ENCODE measurements at regions not wholly inside any gene's neighbourhood (a gene's known extent, or its start where the extent isn't known, plus 50 kb on each side); places are given as distances from the start of the nearest gene placed in this dataset.

DNA sequence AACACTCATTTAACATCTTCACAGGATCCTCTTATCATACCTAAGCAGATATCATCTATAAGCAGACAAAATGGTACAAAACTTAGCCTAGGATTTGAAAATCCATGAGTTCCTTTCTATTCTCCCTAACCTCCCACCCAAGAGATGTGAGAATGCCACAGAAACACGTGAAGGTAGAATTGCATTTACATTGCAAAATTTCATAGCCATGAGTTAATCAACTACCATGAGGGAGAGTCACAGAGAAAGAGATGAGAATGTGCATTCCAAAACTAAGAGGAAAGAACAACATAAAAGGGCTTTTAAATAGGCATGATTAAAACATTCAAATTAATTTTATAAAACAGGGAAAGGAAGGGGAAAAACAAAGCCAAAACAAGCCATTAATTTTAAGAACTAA is 806.2 kb downstream of the NTRK3 start:
- no peak overlapping the region for H3K4me3 ChIP-seq (ENCODE audit: low read depth, low read length)
- DNase-seq (ENCODE audit: low read depth) = no peak

DNA sequence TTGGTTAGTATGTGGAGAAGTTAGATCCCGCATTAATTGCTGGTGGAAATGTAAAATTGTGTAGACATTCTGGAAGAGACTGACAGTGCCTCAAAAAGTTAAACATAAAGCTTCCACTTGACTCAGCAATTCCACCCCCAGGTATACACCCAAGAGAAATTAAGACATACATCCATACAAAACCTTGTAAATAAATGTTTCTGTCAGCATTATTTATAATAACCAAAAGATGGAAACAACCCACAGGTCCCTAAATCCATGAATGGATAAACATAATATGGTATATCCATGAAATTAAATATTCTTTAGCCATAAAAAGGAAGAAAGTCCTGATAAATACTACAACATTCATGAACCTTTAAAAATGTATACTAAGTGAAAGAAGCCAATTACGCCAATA is 817.4 kb downstream of the NTRK3 start:
- no peak overlapping the region for H3K4me3 ChIP-seq (ENCODE audit: low read depth, low read length)
- DNase-seq (ENCODE audit: low read depth) = no peak

DNA sequence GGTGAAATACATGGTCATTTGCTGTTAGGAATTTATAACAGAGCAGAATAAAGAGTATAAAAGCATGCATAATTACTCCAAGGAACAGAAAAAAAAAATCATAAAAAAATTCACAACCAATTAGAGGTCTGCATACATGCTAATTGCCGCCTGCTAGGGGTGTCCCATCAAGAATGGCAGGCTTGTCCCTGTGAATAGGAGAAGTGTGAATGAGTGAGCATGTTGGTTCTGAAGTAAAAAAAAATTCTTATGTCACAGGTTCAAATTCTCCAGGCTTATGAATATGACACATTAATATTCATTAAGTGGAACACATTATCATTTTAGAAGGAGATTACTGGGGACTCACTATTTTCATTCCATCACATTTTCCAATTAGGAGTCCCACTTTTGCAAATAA is 822.7 kb downstream of the NTRK3 start:
- DNase-seq (ENCODE audit: low read depth) = no peak
- no peak overlapping the region for H3K4me3 ChIP-seq (ENCODE audit: low read depth, low read length)

DNA sequence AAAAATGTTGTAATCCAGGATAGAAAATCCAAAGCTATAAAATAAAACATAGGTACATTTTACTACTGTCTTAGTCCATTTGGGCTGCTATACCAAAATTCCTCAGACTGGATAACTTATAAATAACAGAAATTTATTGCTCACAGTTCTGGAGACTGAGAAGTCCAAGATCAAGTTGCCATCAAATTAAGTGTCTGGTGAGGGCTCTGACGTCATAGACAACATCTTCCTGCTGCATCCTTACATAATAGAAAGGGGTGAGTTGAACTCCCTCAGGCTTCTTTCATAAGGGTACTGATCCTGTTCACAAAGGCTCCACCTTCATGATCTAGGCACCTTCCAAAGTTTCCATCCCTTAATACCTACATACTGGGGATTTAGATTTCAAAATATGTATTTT is 826.8 kb downstream of the NTRK3 start:
- DNase-seq (ENCODE audit: low read depth) = no peak

DNA sequence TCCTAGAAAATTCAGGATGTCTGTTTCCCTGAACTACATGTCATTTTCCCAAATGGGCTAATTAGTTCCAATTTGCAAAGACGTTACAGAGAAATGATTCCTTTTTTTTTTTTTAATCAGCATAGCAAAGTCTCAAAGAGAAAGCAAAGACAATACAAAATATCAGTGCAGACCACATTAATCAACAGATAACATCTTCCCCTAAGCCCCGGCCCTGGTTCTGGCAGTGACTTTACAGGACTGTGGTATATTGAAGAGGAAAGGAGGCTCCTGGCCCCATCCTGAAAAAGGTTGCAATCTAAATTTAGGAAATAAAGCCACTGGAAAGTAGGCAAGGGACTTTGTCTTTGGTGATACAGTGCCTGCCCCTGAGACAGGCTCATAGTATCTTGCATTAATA is 836.5 kb downstream of the NTRK3 start:
- H3K4me3 ChIP-seq (ENCODE audit: low read depth, low read length) = no peak overlapping the region
- DNase-seq (ENCODE audit: low read depth) = no peak

More for the DNA sequence above, 826.8 kb downstream of the NTRK3 start:
- H3K4me3 ChIP-seq (ENCODE audit: low read depth, low read length) = no peak overlapping the region

DNA sequence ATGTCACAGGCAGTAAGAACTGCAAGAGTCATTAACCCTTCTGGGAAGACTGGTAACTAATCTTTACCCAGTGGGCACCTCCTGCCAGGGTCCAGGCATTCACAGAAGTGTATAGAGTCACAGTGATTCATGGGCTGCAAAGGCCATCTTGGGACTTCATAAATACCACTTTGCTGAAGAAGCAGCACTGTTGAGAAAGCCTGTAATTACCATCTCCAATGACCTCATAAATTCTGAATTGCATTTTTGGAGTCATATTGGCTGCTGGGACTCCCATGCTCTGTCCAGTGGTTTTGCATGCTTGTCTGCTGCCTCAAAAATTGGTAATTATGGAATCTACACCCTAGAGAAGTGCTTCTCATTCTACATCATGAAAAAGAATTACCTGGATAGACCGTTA is 837.2 kb downstream of the NTRK3 start:
- no peak for DNase-seq (ENCODE audit: low read depth)

DNA sequence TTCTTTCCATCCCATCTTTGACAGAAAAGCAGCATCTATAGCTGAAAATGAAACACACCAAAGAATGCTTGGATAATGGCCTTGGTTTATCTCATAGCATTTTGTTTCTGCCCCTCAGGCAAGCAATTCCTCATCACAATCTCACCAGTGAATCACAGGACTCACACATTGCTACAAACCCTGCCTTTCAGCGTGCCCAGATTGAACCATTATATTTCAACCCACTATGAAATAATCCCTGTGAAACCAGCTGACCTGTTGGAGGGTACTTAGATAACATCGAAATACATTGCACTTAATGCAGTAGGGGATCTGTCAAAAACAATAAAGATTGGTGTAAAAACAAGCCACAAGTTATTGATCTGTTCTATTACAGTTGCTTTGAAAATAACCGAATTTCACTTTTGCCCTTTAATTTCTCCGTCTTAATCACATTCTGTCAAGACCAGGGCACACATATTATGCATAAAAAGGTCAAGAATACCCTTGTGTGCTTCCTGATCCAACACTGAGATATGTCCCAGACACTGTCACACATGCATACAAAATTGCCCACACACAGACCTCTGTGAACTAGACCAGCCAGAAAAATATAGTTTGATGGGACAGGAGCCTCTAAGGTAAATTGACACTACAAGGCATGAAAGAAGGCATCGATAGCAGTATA is 839.8 kb downstream of the NTRK3 start:
- no peak for DNase-seq (ENCODE audit: low read depth)
- H3K4me3 ChIP-seq (ENCODE audit: low read depth, low read length) = no peak overlapping the region

More for the DNA sequence above, 837.2 kb downstream of the NTRK3 start:
- H3K4me3 ChIP-seq (ENCODE audit: low read depth, low read length) = no peak overlapping the region

DNA sequence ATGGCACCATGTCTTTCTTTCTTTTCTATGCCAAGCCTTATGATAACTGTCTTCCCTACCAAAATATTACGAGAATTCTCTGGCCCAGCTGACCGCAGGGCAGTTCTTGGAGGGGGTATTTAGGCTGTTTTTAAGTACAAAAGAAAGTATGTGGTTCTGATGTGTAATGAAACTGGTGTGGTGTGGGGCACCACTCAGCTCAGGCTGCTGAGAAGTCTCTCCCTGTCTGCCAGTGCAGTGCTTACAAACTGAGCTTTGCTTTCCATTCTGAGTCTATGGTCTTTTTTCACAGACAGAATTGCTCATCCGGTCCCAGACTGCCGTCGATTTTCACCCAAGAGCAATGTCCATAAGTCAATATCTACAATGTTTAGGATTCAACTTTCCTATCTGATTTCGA is 847.6 kb downstream of the NTRK3 start:
- H3K4me3 ChIP-seq (ENCODE audit: low read depth, low read length) = no peak overlapping the region
- DNase-seq (ENCODE audit: low read depth) = no peak

DNA sequence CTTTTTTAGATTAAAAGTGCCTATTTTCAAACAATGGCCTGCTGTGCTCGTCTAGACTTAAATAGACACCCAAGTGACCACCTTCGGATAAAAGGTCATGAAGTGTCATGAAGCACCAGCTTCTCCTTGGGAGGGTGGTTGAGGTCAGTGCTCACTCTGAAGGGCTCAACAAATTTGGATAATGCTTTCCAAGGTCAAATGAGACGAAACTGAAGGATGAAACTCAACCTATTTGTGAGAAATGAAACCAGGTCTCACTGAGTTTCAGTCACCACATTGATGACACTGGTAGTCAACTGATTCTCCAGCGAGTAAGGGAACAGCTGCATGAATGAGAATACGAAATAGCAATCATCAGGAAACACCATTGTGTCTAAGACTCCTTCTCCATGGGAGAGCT is 852.6 kb downstream of the NTRK3 start:
- no peak for DNase-seq (ENCODE audit: low read depth)
- no peak overlapping the region for H3K4me3 ChIP-seq (ENCODE audit: low read depth, low read length)

DNA sequence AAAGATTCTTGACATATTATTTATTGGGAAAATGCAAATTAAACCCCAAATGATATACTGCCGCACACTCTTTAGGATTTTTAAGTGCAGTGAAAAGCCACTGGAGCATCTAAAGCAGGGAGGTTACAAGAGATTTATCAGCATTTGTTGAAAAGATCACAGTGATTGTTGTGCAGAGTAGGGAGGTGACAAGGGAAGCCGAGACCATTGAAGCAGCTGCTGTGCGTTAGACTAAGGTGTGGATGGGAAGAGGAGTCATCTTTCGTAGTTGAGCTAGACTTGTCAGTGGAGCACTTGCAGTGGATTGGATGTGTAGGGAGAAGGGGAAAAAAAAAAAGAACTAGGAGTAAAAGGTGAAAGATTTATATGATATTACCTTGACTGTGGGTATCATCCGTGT is 854.6 kb downstream of the NTRK3 start:
- no peak for DNase-seq (ENCODE audit: low read depth)
- H3K4me3 ChIP-seq (ENCODE audit: low read depth, low read length) = no peak overlapping the region

DNA sequence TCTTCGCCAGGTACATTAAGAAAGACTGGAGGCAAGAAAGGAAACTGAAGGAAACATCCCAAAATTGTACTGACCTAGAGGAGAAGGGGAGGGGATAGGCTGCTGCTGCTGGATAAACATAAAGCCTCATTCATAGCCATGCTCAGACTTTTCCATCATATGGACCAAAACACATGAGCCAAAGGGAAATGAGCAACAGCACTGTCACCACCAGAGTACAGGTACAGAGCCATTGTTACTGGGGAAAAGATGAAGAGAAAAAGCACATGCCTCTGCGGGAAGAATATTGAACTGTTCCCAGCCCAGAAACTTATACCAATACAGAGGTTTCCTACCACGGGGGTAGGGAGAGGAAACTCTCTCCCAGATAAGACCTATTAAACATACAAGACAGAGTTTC is 861.9 kb downstream of the NTRK3 start:
- no peak overlapping the region for H3K4me3 ChIP-seq (ENCODE audit: low read depth, low read length)
- DNase-seq (ENCODE audit: low read depth) = no peak

DNA sequence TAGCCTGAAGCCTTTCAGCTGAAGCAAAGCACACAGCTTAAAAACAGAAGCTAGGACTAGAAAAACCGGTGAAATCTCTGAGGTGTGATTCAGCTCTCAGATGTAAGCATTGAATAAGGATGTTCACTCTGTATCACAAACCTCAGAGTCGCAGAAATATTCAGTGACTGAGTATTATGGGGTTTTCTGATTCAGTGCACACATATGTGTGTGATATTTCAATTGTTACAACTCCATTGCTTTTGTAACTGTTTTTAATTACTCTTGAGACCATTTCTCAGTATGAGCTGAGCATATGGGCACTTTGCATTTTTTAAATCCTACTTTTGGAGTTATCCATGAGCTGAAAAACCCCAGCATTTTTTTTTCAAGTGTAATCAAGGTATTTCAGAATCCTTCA is 868.8 kb downstream of the NTRK3 start:
- no peak overlapping the region for H3K4me3 ChIP-seq (ENCODE audit: low read depth, low read length)
- DNase-seq (ENCODE audit: low read depth) = no peak

DNA sequence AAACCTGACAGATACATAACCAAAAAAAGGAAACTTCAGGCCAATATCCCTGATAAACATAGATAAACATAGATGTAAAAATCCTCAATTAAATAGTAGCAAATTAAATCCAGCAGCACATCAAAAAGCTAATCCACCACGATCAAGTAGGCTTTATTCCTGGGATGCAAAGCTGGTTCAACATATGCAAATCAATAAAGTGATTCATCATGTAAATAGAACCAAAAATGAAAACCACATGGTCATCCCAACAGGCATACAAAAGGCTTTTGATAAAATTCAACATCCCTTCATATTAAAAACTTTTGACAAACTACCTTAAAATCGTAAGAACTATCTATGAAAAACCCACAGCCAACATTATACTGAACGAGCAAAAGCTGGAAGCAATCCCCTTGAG is 882.2 kb downstream of the NTRK3 start:
- H3K4me3 ChIP-seq (ENCODE audit: low read depth, low read length) = no peak overlapping the region
- no peak for DNase-seq (ENCODE audit: low read depth)

DNA sequence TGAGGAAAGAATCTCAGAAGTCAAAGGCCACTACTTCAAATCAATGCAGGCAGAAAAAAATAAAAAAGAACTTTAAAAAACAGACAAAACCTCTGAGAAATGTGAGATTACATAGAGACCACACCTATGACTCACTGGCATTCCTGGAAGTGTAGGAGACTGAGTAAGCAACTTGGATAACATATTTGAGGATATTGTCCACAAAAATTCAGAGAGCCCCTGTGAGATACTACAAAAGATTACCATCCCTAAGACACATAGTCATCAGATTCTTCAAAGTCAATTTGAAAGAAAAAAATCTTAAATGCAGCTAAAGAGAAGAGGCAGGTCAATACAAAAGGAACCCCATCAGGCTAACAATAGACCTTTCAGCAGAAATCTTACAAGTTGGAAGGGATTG is 887.3 kb downstream of the NTRK3 start:
- H3K4me3 ChIP-seq (ENCODE audit: low read depth, low read length) = no peak overlapping the region
- peak; percentile 72 for DNase-seq (ENCODE audit: low read depth)

DNA sequence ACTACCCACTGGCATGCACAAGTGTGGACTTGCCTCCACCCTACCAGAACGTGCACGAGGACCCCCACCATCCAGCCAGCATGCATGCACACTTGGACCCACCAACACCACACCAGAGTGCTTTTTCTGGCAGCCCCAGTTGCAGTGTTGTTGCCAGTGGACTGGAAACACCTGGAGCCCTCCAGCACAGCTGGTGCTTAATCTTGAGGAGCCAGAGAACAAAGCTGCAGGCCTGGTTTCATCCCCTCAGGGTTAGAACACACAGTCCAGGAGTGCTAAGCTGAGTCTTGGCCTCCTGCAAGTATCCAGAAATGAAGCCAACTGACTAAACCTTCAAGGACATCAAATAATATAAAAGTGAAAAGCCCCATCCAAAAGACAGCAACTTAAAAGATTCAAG is 888.0 kb downstream of the NTRK3 start:
- no peak for DNase-seq (ENCODE audit: low read depth)
- no peak overlapping the region for H3K4me3 ChIP-seq (ENCODE audit: low read depth, low read length)

DNA sequence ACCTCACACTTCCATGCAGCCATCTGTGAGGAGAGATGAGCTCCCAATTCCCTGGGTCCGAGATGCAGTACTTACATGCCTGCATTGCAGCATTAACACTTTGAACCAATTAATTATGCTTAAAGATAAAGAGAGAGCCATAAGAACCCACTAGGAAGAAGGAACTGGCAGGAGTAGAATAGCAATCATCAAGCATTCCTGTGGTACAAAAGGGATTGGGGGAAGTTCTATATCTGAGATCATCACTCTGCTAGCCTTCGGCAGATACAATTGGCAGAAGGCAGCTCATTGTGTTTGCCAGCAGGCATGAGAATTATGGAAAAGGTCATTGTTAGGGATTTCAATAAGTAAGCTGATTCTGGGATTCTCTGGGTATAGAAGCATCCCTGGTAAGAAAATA is 891.4 kb downstream of the NTRK3 start:
- peak; percentile 47 for DNase-seq (ENCODE audit: low read depth)
- no peak overlapping the region for H3K4me3 ChIP-seq (ENCODE audit: low read depth, low read length)

DNA sequence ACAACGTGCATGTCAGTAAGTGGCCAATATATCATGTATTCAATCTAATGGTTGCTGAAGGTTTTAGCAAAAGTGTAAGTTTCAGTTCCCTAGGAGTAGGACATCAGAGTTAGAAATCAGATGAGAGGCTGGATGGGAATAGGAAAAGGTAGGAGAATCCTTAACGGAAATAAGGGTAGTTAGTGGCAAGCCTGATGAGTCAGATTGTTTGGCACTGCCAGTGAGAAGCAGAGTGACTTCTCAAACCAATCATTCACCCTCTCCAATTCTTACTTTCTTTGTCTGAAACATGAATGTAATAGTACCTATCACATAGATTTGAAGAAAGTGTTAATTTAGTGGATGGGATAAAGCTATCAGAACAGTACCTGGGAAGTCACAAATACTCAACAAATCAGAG is 894.0 kb downstream of the NTRK3 start:
- H3K4me3 ChIP-seq (ENCODE audit: low read depth, low read length) = no peak overlapping the region
- DNase-seq (ENCODE audit: low read depth) = no peak

DNA sequence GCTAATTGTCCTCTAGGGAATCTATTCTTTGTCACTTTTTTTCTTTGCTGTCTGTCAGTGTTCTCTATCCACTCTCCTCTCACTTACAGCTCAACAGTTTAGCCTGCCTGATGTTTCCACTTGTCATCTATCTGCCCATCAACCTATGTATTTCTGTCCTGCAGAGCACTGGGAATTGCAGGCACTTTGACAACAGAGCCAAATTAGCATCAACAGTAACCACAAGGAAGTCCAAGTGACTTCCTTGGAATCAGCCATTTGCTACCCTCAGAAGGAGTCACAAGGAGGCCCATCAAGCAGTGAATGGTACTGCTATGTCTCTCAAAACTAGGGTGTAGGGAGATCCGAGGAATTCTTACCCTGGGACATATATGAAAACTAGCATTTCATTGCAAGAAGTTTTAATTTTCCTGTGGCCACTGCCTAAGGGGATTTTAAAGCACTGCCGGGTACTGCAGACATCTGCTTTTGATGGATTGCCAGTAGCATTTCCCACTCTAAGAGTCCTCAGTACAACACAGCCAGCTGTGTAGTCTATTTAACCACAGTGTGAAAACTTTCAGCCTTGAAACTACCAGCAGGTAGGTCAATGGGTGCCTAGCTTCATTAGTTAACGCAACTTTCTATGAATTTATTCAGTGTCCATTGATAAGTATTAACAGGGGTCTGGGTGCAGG is 898.8 kb downstream of the NTRK3 start:
- DNase-seq (ENCODE audit: low read depth) = no peak
- H3K4me3 ChIP-seq (ENCODE audit: low read depth, low read length) = no peak overlapping the region

DNA sequence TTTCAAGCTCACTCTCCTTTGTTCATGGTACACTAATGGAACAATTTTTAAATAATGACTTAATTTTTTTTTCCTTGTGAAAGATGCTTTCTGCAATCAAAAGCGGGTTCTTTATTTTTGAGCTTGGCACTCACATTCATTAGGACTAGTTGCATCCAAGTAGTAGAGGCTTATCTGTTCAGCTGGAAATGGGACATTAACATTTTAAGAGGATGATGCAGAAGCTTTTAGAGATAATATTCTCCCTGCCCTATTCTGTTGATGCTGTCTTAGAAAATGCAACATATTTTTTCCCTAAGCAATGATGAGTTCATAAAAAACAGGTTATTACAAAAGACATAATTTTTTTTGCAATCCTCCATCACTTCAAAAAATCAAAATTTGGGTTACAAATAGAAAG is 900.6 kb downstream of the NTRK3 start:
- DNase-seq (ENCODE audit: low read depth) = no peak
- no peak overlapping the region for H3K4me3 ChIP-seq (ENCODE audit: low read depth, low read length)

DNA sequence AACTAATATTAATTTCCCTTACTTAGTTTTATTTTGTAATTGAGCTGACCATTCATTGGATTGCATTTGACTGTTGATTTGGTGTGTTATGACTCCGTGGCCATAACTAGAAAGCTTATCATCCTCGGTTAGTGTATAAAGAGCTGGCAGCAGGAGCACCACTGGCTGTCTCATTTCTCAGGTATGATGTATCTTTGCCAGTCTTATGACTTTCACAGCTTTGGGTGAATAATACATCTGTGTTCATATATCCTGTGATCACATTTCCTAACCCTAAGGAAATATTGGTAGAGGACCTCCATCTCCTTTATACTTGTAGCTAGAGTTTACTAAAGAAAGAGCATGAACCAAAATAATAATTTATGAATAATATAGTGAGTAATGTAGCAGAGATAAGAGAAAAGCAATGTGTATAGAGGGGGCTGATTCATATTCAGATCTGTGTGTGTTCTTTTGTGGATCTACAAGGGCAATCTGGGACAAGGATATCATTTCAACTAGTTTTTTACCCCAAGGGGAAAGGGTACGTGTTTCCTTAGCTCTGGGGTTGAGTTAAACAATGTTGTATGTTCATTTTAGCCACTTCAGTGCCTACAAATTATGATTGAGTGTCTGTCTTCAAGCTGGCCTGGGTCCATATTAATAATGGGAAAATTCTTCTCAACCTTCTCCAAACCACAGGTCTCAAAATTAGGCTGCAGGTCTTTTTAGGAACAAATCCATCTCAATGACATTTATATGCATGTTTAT is 901.7 kb downstream of the NTRK3 start:
- H3K4me3 ChIP-seq (ENCODE audit: low read depth, low read length) = no peak overlapping the region
- no peak for DNase-seq (ENCODE audit: low read depth)

DNA sequence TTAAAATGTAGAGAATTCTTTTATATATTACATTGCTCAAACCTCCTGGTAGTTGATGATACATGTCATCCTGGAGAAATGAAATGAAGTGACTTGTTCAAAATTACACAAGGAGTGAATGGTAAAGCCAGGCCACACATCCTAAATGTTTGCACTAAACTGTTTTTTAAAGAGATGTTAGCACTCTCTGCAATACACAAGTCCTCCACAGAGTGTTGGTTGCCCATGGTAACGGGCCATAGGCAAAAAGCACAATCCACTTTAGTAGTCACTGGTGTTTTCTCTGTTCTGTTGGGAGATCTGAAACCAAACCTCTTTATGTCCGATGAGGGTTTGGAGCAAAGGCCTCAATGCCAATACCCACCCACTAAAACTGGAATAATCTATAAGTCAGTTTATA is 907.4 kb downstream of the NTRK3 start:
- DNase-seq (ENCODE audit: low read depth) = no peak
- no peak overlapping the region for H3K4me3 ChIP-seq (ENCODE audit: low read depth, low read length)
